BLaER1 (cell line): ENCODE measurements at regions not wholly inside any gene's neighbourhood (a gene's known extent, or its start where the extent isn't known, plus 50 kb on each side); places are given as distances from the start of the nearest gene placed in this dataset.
"Not testable (repeated sequence)": the region's sequence is repeated elsewhere in the genome, so short reads cannot be mapped to it uniquely, and the experiment has no call there.

Source experiments
- H3K27ac ChIP-seq: shearing (Covaris generic); formaldehyde crosslinking; 2 replicates; pipeline ENCODE4 v1.8.1; 2022
- H3K27me3 ChIP-seq: shearing (Covaris generic); formaldehyde crosslinking; 2 replicates; pipeline ENCODE4 v1.8.1; 2022
- H3K36me3 ChIP-seq: shearing (Covaris generic); formaldehyde crosslinking; 2 replicates; pipeline ENCODE4 v1.8.1; 2022
- H3K4me1 ChIP-seq: shearing (Covaris generic); formaldehyde crosslinking; 2 replicates; pipeline ENCODE4 v1.8.1; 2022
- H3K4me2 ChIP-seq: shearing (Covaris generic); formaldehyde crosslinking; 2 replicates; pipeline ENCODE4 v1.8.1; 2022
- H3K4me3 ChIP-seq: shearing (Covaris generic); formaldehyde crosslinking; 2 replicates; pipeline ENCODE4 v1.8.1; 2022
- H3K9ac ChIP-seq: shearing (Covaris generic); formaldehyde crosslinking; 2 replicates; pipeline ENCODE4 v1.8.1; 2022
- H3K9me3 ChIP-seq: shearing (Covaris generic); formaldehyde crosslinking; 2 replicates; pipeline ENCODE4 v1.8.1; 2022
- H4K20me1 ChIP-seq: shearing (Covaris generic); formaldehyde crosslinking; 2 replicates; pipeline ENCODE4 v1.8.1; 2022
- Cebpa-rat ChIP-seq: shearing (Covaris generic); IDR thresholded peaks from 2 replicates; pipeline ENCODE4 v1.8.1; 2022

- no peaks in the 10 kb centered on the region for H3K36me3 ChIP-seq
- H3K4me2 ChIP-seq: no peak overlapping the region
- H3K27ac ChIP-seq: no peak overlapping the region
- H3K4me3 ChIP-seq: no peak overlapping the region
- H3K9ac ChIP-seq: no peak overlapping the region
- no peaks in the 10 kb centered on the region for H3K9me3 ChIP-seq
- no peaks in the 10 kb centered on the region for H3K27me3 ChIP-seq
- no peaks in the 10 kb centered on the region for H3K4me1 ChIP-seq
- H4K20me1 ChIP-seq: no peaks in the 10 kb centered on the region
- TF ChIP-seq Cebpa-rat: no peak
Measured at GRCh38 chr4:167897116-167897515, 195.2 kb upstream of the ANXA10 start.

GRCh38 chr4:167903291-167903721 is 189.0 kb upstream of the ANXA10 start:
- Histone ChIP-seq H3K4me3 (no peak overlapping the region), H3K9me3 (no peaks in the 10 kb centered on the region), H4K20me1 (no peaks in the 10 kb centered on the region), H3K27ac (no peak overlapping the region), H3K4me1 (no peaks in the 10 kb centered on the region), H3K4me2 (no peak overlapping the region), H3K9ac (no peak overlapping the region), H3K27me3 (no peaks in the 10 kb centered on the region), H3K36me3 (no peaks in the 10 kb centered on the region)
- TF ChIP-seq Cebpa-rat: no peak

GRCh38 chr4:167906851-167907250 is 185.5 kb upstream of the ANXA10 start:
- Histone ChIP-seq H3K9ac (no peak overlapping the region), H3K36me3 (no peaks in the 10 kb centered on the region), H3K4me3 (no peak overlapping the region), H3K9me3 (no peaks in the 10 kb centered on the region), H3K4me1 (no peaks in the 10 kb centered on the region), H3K4me2 (no peak overlapping the region), H4K20me1 (no peaks in the 10 kb centered on the region), H3K27me3 (no peaks in the 10 kb centered on the region), H3K27ac (no peak overlapping the region)
- no peak for TF ChIP-seq Cebpa-rat

- H3K4me1 ChIP-seq: no peaks in the 10 kb centered on the region
- H3K9ac ChIP-seq: no peak overlapping the region
- no peaks in the 10 kb centered on the region for H3K27me3 ChIP-seq
- H3K36me3 ChIP-seq: no peaks in the 10 kb centered on the region
- H3K4me2 ChIP-seq: no peak overlapping the region
- no peak for TF ChIP-seq Cebpa-rat
- H3K4me3 ChIP-seq: no peak overlapping the region
- no peaks in the 10 kb centered on the region for H4K20me1 ChIP-seq
- no peaks in the 10 kb centered on the region for H3K9me3 ChIP-seq
- H3K27ac ChIP-seq: no peak overlapping the region
Measured at GRCh38 chr4:167908816-167909215, 183.5 kb upstream of the ANXA10 start.

GRCh38 chr4:167912535-167912934 is 179.8 kb upstream of the ANXA10 start:
- not testable (repeated sequence) for H3K4me2 ChIP-seq, H3K36me3 ChIP-seq, H3K4me3 ChIP-seq, H3K27ac ChIP-seq, H3K9ac ChIP-seq, H3K27me3 ChIP-seq, H4K20me1 ChIP-seq, H3K9me3 ChIP-seq, H3K4me1 ChIP-seq

GRCh38 chr4:167918077-167918476 is 174.3 kb upstream of the ANXA10 start:
- Histone ChIP-seq H3K4me3 (no peak overlapping the region), H3K4me2 (no peak overlapping the region), H3K9ac (no peak overlapping the region), H3K9me3 (0 out of 2 replicates have a peak, but pooled peaks cover 8% of the 10 kb centered on the region), H4K20me1 (no peaks in the 10 kb centered on the region), H3K4me1 (no peaks in the 10 kb centered on the region), H3K36me3 (no peaks in the 10 kb centered on the region), H3K27me3 (no peaks in the 10 kb centered on the region), H3K27ac (no peak overlapping the region)
- no peak for TF ChIP-seq Cebpa-rat

- H3K4me2 ChIP-seq: no peak overlapping the region
- H3K9me3 ChIP-seq: no peaks in the 10 kb centered on the region
- H3K4me1 ChIP-seq: no peaks in the 10 kb centered on the region
- H3K4me3 ChIP-seq: no peak overlapping the region
- no peaks in the 10 kb centered on the region for H3K36me3 ChIP-seq
- TF ChIP-seq Cebpa-rat: no peak
- no peak overlapping the region for H3K27ac ChIP-seq
- no peak overlapping the region for H3K9ac ChIP-seq
- no peaks in the 10 kb centered on the region for H4K20me1 ChIP-seq
- H3K27me3 ChIP-seq: no peaks in the 10 kb centered on the region
Measured at GRCh38 chr4:167930166-167930565, 162.2 kb upstream of the ANXA10 start.

- H3K4me2 ChIP-seq: no peak overlapping the region
- TF ChIP-seq Cebpa-rat: no peak
- H3K4me1 ChIP-seq: no peaks in the 10 kb centered on the region
- no peak overlapping the region for H3K27ac ChIP-seq
- no peaks in the 10 kb centered on the region for H3K27me3 ChIP-seq
- H4K20me1 ChIP-seq: no peaks in the 10 kb centered on the region
- H3K9me3 ChIP-seq: no peaks in the 10 kb centered on the region
- H3K9ac ChIP-seq: no peak overlapping the region
- H3K36me3 ChIP-seq: no peaks in the 10 kb centered on the region
- no peak overlapping the region for H3K4me3 ChIP-seq
Measured at GRCh38 chr4:167934216-167934615, 158.1 kb upstream of the ANXA10 start.

- H3K27me3 ChIP-seq: no peaks in the 10 kb centered on the region
- no peaks in the 10 kb centered on the region for H4K20me1 ChIP-seq
- H3K4me2 ChIP-seq: no peak overlapping the region
- TF ChIP-seq Cebpa-rat: no peak
- H3K4me3 ChIP-seq: no peak overlapping the region
- no peaks in the 10 kb centered on the region for H3K4me1 ChIP-seq
- no peaks in the 10 kb centered on the region for H3K9me3 ChIP-seq
- no peak overlapping the region for H3K9ac ChIP-seq
- no peaks in the 10 kb centered on the region for H3K36me3 ChIP-seq
- no peak overlapping the region for H3K27ac ChIP-seq
Measured at GRCh38 chr4:167939863-167940616, 152.3 kb upstream of the ANXA10 start.

- Histone ChIP-seq H3K4me2 (no peak overlapping the region), H4K20me1 (no peaks in the 10 kb centered on the region)
- no peak for TF ChIP-seq Cebpa-rat
Measured at GRCh38 chr4:167943872-167944505, 148.3 kb upstream of the ANXA10 start.

GRCh38 chr4:167944721-167945120 is 147.6 kb upstream of the ANXA10 start:
- no peak for TF ChIP-seq Cebpa-rat
- no peaks in the 10 kb centered on the region for H3K9me3 ChIP-seq
- H3K9ac ChIP-seq: no peak overlapping the region
- no peaks in the 10 kb centered on the region for H3K4me1 ChIP-seq
- H4K20me1 ChIP-seq: no peaks in the 10 kb centered on the region
- H3K4me2 ChIP-seq: no peak overlapping the region
- H3K4me3 ChIP-seq: no peak overlapping the region
- H3K27me3 ChIP-seq: no peaks in the 10 kb centered on the region
- H3K27ac ChIP-seq: no peak overlapping the region
- H3K36me3 ChIP-seq: no peaks in the 10 kb centered on the region

More at GRCh38 chr4:167943872-167944505, 148.3 kb upstream of the ANXA10 start:
- no peak overlapping the region for H3K27ac ChIP-seq
- no peaks in the 10 kb centered on the region for H3K4me1 ChIP-seq
- H3K9ac ChIP-seq: no peak overlapping the region
- no peak overlapping the region for H3K4me3 ChIP-seq
- H3K9me3 ChIP-seq: no peaks in the 10 kb centered on the region
- H3K27me3 ChIP-seq: no peaks in the 10 kb centered on the region
- H3K36me3 ChIP-seq: no peaks in the 10 kb centered on the region
